ENCODE measurements at regions not wholly inside any gene's neighbourhood (a gene's known extent, or its start where the extent isn't known, plus 50 kb on each side); places are given as distances from the start of the nearest gene placed in this dataset.

- Histone ChIP-seq H3K27me3 (no peaks in the 10 kb centered on the region), H3K4me3 (peak overlapping the region; percentile 33 to 56 (median 44)), H3K4me1 (peaks cover 0 to 13% (median 10%) of the 10 kb centered on the region in 4 donors), H3K27ac (peak overlapping the region in 2 of 4 donors; percentile 20 to 44), H3K36me3 (peaks cover 0 to 14% (median 0%) of the 10 kb centered on the region in 4 donors), H3K9me3 (no peaks in the 10 kb centered on the region)
- WGBS, 2 donors = 10 to 15% methylated on average over 49 of the region's 49 CpGs
- TF ChIP-seq EP300 (IDR thresholded peaks at IDR 0.05) = no peak
- peak in 1 of 4 donors; percentile 20 for TF ChIP-seq POLR2AphosphoS5 (IDR thresholded peaks at IDR 0.05)
- no peak for TF ChIP-seq POLR2A (IDR thresholded peaks at IDR 0.05)
- TF ChIP-seq CTCF (IDR thresholded peaks at IDR 0.05) = peak; percentile 6 to 31 (median 21)
- intact Hi-C loops (cut with DNase I) = loop anchor here (2.0 to 5.0 kb wide), 2 partner anchors 79 to 206 kb away; partner anchors contain the start of gene TPST1
- peak; percentile 90 for DNase-seq
Measured at GRCh38 chr7:66413379-66414114, 208.4 kb downstream of the TPST1 start.

- Histone ChIP-seq H3K27ac (no peak overlapping the region), H3K36me3 (peaks cover 0 to 7% (median 0%) of the 10 kb centered on the region in 4 donors), H3K9me3 (no peaks in the 10 kb centered on the region), H3K4me3 (no peak overlapping the region), H3K4me1 (peaks cover 0 to 13% (median 10%) of the 10 kb centered on the region in 4 donors), H3K27me3 (no peaks in the 10 kb centered on the region)
- intact Hi-C loops (cut with DNase I) = no loop called here
- DNase-seq = no peak
- TF ChIP-seq CTCF (IDR thresholded peaks at IDR 0.05) = no peak
- TF ChIP-seq POLR2AphosphoS5 (IDR thresholded peaks at IDR 0.05) = no peak
- TF ChIP-seq EP300 (IDR thresholded peaks at IDR 0.05) = no peak
- TF ChIP-seq POLR2A (IDR thresholded peaks at IDR 0.05) = no peak
- 88 to 89% methylated on average over 4 of the region's 4 CpGs for WGBS, 2 donors
Measured at GRCh38 chr7:66415659-66416265, 210.6 kb downstream of the TPST1 start.

- Histone ChIP-seq H3K27ac (no peak overlapping the region), H3K4me1 (peaks cover 0 to 7% (median 6%) of the 10 kb centered on the region in 4 donors)
- no peak for TF ChIP-seq POLR2AphosphoS5 (IDR thresholded peaks at IDR 0.05)
- TF ChIP-seq EP300 (IDR thresholded peaks at IDR 0.05) = no peak
- no peak for TF ChIP-seq POLR2A (IDR thresholded peaks at IDR 0.05)
- no peak for TF ChIP-seq CTCF (IDR thresholded peaks at IDR 0.05)
Measured at GRCh38 chr7:66418537-66418936, 210.1 kb upstream of the KCTD7 start.

GRCh38 chr7:66419210-66419609 lies 209.5 kb upstream of the KCTD7 start:
- TF ChIP-seq EP300 (IDR thresholded peaks at IDR 0.05) = no peak
- TF ChIP-seq POLR2AphosphoS5 (IDR thresholded peaks at IDR 0.05) = no peak
- TF ChIP-seq POLR2A (IDR thresholded peaks at IDR 0.05) = no peak
- no peak for TF ChIP-seq CTCF (IDR thresholded peaks at IDR 0.05)
- WGBS, 2 donors = 90% methylated on average over 3 of the region's 3 CpGs
- H3K9me3 ChIP-seq = no peaks in the 10 kb centered on the region
- no peaks in the 10 kb centered on the region for H3K36me3 ChIP-seq
- intact Hi-C loops (cut with DNase I) = no loop called here
- peaks cover 0 to under 1% (median under 1%) of the 10 kb centered on the region in 4 donors for H3K4me1 ChIP-seq
- no peak overlapping the region for H3K4me3 ChIP-seq
- H3K27me3 ChIP-seq = no peaks in the 10 kb centered on the region
- no peak overlapping the region for H3K27ac ChIP-seq
- no peak for DNase-seq

More at GRCh38 chr7:66418537-66418936, 210.1 kb upstream of the KCTD7 start:
- H3K36me3 ChIP-seq = no peaks in the 10 kb centered on the region
- DNase-seq = no peak
- no peaks in the 10 kb centered on the region for H3K9me3 ChIP-seq
- intact Hi-C loops (cut with DNase I) = no loop called here
- H3K27me3 ChIP-seq = no peaks in the 10 kb centered on the region
- WGBS, 2 donors = 94 to 96% methylated on average over 3 of the region's 3 CpGs
- H3K4me3 ChIP-seq = no peak overlapping the region
